GM18907 (cell line): ENCODE measurements at regions not wholly inside any gene's neighbourhood (a gene's known extent, or its start where the extent isn't known, plus 50 kb on each side); places are given as distances from the start of the nearest gene placed in this dataset.

Experiments used
- ATAC-seq: cut with Tn5 transposase; IDR thresholded peaks from one replicate; pipeline ENCODE4 v1.9.1; 2021; ENCODE audit warnings: mild to moderate bottlenecking, moderate library complexity; ENCODE audit not compliant: unreplicated experiment

DNA sequence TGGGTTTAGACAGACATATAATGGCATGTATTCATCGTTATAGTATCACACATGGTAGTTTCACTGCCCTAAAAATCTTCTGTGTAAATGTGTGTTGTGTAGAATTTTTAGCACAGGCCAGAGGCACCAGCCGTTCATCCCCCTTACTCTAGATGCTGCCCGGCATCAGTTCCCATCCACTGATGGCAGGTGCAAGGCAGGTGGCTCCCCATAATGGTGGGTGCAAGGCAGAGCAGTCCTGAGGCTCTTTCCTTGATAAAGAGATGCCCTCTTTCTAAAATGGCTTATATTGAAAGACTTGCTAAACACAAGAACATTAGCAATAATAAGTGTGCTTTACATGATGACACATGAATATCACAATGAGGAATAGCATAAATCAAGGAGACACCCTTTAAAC, 508.5 kb downstream of the EPHA4 start:
- no peak for ATAC-seq

DNA sequence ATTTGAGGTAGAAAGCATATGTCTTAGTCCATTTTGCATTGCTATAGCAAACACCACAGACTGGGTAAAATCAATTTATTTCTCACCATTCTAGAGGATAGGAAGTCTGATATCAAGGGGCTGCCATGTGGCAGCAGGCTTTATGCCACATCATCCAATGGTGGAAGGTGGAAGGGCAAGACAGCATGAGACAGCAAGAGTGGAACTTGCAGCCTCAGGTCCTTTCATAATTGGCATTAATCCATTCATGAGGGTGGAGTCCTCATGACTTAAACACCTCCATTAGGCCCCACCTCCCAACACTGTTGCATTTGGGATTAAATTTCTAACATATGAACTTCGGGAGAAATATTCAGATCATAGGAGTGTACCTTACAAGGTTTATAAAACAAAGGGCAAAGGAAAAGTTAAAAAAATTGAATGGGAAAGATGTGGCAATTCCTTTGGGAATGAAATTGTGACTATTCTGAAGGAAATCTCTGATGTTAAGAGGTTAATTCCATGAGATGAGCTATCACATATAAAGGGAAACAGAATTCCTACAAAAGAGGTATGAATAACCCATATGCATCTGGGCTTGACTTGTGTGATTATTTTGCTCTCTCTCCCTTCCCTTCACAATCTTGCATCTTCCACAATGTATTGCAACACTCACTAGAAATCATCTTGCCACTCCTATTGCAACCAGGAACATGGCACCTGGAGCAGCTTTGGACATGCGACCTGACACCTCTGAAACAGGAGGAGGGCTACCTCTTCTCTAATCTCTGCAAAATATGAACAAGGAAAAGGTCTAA, 507.8 kb downstream of the EPHA4 start:
- no peak for ATAC-seq

DNA sequence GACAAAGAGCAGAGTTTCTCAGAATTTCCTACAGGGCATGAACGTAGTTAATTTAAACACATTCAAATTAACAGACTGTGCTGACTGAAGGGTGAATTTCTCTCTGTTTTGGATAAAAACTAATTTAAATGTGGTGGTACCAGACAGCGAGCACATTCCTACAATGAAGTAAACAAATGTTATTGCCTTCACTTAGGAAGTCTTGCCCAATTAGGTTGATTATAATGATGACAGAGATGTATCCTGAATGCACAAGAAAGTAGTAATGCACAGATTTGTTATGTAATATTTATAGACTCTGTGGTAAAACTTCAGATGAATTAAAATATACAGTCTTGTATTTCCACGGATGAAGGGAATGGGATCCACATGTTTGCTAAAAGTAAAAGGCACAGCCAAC, 507.2 kb downstream of the EPHA4 start:
- ATAC-seq: no peak

DNA sequence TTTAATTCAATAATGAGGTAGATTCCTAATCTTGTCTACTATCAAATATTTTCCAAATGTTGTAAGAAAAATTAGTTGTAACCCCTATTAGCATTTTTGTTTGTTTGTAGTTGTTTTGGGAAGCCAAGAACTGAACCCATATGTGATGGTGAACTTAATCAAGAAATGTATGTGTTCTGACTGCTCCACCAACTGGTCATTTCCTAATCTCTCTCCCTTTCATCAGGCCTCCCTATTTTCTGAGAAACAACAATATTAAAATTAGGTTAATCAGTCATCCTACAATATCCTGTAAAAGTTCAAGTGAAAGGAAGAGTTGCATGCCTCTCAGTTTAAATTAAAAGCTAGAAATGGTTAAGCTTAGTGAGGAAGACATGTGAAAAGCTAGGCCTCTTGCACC, 504.0 kb downstream of the EPHA4 start:
- ATAC-seq: no peak

DNA sequence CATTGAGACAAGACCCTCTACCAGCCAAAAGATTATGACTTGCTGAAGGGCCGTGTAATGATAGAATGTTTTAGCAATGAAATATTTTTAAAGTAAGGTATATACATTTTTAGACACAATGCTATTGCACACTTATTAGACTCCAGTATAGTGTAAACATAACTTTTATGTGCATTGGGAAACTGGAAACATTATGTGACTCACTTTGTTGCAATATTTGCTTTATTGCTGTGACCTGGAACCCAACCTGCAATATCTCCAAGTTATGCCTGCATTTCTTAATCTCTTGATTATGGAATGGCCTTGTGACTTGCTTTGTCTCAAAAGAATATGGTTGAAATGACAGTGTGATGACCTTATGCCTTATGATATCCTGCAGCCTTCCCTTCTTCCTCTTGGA, 502.0 kb downstream of the EPHA4 start:
- ATAC-seq: no peak

DNA sequence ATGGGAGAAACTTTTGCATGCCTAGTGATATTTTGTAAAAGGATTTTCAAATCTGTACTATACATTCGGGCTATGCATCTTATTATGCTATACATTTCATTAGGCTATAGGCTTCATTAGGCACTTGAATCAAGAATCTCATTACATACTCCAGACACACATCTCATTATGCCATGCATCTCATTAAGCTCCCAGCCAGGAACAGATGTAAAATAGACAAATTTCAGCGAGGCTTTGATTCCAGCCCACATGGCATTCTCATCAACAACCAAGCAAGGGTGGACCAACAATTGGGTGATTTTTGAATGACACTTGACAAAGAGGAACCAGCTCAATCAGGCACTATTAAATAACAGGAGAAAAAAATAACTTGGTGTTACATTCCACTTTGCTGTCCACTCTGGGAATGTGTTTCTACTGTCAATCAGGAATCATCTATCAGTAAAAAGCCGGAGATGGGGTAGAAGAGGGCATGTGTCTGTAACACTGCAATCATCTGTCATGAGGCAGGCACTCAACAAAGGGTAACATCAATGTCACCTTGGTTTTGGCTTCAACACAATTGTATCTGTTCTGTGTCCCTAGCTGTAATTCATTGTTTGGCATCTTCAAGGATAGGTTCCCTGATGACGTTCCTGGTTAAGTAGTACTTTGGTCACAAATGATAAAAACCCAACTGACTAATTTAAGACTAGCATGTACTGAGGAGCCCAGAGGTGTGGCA, 498.6 kb downstream of the EPHA4 start:
- ATAC-seq: no peak

DNA sequence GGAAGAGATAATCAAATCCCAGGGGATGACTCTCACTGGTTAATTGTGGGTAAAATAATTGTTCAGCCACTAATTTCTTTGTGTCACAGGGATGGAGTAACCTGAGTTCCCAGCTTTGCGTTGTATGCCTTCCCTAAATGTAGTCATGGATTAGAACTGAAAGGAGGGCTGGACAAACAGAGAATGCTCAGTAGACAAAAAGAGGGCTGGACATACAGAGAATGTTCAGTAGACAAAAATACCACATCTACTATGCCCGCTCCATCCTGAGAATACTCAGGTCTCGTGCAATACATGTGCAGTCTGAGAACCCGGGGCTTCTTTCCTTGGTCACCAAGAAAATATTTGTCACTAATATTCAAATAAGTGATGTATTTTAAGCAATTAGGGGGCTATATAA, 497.9 kb downstream of the EPHA4 start:
- no peak for ATAC-seq

DNA sequence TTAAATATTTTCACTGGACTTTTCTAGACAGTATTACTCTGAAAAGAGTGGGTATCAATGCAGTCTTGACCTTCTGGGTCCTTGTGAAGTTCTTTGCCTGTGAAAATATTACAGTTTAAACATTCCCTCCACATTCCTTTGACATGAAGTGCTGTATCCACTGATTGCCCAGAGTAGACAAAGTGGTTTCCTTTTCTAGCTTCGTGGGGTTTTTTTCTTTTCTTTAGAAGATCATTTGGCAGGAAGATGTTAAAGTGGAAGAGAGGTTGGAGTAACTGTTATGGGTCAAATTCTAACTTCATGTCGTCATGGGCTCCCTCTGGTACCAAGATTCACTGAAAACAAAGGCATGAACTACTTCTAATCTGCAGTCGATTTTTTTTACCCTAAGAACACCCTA, 496.9 kb downstream of the EPHA4 start:
- ATAC-seq: no peak

DNA sequence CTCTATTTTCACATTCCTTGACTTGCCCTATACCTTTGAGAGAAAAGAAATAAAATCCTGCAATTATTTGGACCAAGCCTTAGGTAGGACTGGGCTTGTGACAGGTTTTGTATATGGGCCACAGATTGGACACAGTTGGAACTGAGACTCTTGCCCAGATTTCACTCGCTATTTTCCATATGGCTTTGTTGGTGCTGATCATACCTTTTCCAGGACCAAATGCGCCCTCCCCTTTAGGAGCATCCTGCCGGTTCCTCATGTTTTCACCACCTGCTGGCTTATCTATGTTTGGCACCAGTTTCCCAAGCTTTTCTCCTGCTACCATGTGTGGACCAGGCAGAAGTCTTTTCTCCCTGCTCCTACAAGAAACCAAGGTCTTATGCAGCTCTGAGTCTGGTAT, 494.9 kb downstream of the EPHA4 start:
- no peak for ATAC-seq

DNA sequence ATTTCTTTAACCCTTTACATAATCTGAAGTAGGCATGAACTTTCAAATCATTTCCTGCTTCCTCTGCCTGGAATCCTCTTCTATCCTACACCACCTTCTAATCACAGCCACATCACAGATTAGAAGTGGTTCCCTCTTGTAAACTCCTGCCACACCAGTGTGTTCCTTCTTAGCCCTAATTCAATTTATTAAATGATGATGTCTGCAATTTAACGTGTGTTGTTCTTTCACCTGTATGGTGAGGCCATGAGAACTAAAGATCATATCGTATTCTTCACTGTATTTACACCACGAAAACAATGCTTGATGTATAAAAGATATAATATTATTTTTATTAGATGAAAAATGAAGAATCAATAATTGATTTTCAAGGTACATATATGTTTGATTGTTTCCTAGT, 494.3 kb downstream of the EPHA4 start:
- no peak for ATAC-seq

DNA sequence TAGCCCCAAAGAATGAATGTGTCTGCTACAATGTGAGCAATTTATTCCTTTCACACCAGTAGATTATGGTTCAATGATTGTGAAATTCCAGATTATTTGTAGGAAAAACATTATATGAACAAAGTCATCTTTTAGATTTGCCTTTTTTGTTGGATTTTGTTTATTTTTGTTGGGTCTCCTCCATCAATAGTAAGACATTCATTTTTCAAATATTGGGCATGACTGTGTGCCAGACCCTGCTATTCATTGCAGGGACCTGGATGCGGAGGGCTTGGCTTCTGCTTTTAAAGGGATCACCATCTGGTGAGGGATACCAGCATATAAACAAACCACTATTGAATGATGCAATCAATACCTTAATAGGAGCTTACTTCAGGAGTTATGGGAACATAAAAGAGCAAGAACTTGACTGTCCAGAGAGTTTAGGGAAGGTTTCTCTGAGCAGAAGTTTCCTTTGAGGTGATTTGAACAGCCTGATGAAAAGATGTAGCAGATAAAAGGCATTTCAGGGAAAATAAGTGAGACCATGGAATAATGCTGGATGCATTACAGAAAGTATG, 486.7 kb downstream of the EPHA4 start:
- ATAC-seq: no peak

DNA sequence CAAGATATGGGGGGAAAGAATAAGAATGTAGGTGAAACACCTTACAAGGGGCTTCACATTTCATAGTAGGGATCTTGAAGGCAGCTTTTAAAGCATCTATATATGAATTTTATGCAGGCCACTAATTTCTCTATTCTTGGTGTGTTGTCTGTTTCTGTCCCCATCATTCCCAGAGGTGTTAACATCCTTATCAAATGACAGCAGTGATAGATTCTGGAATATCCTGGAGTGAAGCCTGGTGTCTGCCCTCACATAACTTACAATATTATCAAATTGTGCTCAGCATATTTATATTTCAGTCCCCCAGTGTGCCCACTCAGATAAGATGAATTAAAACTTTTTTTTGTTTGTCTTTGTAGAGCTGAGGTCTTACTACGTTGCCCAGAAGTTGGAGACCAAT, 486.2 kb downstream of the EPHA4 start:
- no peak for ATAC-seq

DNA sequence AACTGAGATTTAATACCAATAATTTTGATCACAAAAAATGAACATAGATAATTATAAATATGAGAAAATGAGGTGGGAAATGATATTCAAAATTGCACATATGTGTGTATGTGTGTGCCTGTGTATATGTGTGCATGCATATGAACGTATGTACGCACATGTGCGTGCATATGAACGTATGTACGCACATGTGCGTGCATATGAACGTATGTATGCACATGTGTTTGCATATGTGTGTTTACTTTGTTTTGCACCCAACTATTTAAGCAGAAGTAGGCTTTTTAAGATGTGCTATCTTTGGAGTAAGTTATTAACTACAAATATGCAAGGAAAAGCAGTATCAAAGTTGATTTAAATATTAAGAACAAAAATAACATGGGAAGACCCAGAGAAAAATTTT, 484.3 kb downstream of the EPHA4 start:
- no peak for ATAC-seq

DNA sequence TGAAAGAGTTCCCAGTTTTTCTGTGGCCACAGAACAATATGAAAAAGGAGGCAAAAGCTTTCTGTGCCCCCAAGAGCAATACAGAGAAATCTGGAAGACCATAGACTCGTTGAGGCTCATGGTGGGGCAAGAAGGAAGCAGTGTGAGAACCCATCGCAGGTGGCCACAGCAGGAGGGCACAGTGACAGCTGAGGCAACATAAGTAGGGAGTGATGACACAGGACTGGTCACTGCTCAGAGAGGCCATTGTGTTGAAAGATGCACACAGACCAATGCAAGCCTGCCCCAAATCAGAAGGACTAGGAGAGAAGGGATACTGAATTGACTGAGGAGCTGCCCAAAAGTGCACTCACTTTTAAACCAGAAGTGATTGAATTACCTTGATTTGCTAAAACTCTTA, 483.6 kb downstream of the EPHA4 start:
- no peak for ATAC-seq

DNA sequence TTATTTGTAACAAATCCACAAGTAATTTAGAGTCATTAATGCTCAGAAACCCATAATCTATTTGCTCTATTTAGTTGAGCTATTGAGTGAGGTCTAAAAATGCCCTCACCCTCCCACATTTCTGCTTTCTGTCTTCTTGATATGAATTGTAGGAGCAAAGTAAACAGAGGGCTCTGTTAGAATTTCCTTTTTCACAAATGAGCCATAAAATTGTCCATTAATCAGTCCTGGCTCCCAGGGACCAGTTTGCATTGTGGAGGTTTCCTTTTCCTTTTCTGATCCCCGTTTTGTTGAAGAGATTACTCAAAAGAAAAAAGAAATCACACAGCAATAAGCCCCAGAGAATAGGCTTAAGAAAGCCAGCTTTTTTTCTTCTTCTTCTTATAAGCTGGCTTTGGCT, 476.7 kb downstream of the EPHA4 start:
- no peak for ATAC-seq

DNA sequence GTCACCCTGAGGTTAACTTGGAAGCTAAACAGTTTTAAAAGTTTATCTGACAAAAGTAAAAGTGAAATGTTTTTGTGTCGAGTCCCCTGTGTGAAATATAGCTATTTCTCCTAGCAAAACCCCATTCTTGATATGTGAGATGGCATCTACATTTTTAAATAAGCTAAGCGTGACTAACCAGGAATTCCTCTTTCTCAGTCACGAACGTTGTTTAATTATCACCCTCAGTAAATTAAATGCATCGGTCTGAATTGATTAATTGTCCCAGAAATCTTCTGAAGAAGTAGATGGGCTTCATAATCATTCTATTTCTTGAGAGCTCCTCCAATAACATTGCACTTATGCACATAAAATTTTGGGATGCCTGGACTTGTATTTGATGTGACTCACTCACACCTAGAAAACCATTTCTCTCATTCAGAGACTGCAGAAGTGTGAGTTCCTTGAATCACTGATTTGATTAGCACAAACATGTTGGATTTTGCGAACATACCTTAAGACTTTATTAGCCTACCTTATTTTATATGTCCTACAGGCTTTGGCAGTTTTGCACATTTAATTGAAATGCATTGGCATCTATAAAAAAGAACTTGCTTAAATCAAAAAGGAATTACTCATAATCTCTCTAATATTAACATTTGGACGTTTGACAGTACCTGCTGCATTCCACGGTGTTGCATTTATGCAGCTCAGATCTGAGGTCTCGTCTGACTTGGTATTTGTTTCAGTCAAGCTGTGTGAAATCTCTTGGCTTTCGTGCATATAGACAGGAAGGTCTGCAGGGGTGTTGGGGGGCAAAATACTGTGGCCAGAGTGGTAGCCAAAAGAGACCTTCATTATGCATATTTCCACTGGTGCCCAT, 475.2 kb downstream of the EPHA4 start:
- ATAC-seq: no peak

DNA sequence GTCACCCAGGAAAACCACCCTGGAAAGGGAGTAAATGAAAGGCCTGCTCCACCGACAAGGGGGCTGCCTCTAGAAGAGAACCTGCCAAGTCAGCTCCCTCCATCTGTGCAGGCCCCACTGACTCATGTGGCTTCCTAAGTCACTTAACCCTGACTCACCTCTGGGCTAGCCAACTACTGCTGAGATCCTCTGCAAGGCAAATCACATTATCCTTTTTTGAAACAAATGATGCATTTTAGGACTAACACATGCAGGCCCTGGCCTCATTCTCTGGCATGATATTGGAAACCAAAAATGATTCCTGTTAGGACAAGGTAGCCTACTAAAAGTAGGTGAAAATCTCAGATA, 474.6 kb downstream of the EPHA4 start:
- no peak for ATAC-seq

DNA sequence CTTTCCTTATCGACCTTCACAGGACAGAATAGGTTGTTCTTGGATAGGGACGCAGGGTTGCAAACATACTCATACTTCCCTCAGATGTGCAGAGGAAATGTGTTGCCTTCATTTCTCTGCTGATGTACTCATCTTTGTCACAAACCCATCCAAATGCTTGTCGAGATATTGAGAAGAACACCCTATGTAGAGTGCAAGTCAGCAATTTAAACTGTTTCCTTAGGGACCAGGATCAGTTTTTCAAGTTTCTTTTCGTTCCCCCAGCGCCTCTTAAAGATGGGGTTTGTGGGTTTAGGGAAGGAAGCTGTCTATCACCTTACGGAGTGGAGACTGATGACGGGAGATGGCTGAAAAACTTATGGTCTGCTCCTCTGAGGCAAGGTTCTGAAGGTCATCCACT, 474.2 kb downstream of the EPHA4 start:
- no peak for ATAC-seq

DNA sequence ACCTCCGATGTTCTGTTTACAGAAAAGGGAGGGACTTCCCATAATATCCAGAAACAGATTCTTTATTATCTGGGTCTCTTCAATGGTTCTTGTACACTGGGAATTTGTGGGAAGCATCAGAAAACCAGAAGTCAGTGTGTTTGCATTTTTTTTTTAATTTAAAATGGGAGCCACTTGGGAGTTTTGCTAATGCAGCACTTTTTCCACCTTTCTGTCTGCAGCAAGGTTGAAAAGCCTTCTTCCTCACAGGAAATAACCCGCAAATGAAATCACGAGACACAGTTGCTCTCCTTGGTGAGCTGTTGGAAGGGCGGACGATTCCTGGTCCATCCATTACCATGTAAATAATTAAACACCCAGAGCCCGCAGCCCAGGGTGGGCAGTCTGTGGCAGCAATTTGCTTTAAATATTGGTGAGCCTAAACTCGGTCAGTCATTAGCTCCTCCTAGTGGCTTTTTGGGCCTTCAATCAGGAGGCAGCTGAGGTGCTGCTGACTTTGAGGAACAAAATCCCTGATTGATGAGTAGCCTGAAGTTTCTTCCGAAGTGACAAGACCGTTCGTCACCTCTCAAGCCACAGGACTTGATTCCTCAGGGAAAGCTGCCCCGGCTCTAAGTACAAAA, 471.5 kb downstream of the EPHA4 start:
- ATAC-seq: no peak

DNA sequence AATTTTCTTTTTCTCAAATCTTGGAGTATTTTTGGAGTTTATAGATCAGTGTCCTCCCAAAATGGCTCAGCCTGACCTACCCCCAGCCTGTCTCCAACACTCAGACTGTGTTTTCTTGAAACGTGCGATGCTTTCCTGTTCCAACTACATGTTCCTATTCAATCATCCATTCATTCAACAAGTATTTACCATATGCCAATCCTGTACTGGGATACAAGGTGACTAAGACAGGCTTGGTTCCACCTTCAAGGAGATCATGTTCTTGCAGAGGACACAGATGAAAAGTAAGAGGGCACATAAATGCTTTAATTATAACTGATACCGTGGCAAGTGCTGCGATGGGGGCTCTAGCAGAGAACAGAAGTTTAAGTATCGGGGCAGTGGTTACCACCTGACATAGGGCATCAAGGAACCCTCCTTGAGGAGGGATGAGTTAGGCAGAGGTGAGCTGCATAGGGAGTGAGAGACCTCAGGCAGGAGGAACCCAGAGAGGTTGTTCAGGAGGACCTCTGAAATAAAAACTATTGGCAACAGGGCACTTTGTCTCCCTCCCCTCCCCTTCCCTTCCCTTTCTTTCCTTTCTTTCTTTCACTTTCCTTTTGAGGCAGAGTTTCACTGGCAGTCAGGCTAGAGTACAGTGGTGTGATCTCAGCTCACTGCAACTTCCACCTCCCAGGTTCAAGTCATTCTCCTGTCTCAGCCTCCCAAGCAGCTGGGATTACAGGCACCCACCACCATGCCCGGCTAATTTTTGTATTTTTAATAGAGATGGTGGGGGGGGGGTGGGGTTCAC, 469.0 kb downstream of the EPHA4 start:
- peak; percentile 68 for ATAC-seq
